CD14-positive monocyte (primary cell): ENCODE measurements at regions not wholly inside any gene's neighbourhood (a gene's known extent, or its start where the extent isn't known, plus 50 kb on each side); places are given as distances from the start of the nearest gene placed in this dataset.

Source experiments
- DNase-seq, 3 donors: peaks; one replicate each; pipeline ENCODE4 v3.0.0-alpha.2; 2011 to 2022
- H2AFZ ChIP-seq: 2 replicates; pipeline ENCODE4 v1.6.0; 2012; ENCODE audit warnings: mild to moderate bottlenecking, low read depth, low read length, inconsistent platforms; ENCODE audit not compliant: insufficient read depth, poor library complexity, severe bottlenecking
- H3K27ac ChIP-seq, 2 donors: 1 replicate in 1 of 2; 2 replicates in 1 of 2; pipeline ENCODE4 v1.5.1; 2012 to 2013; ENCODE audit warnings: low read length in 2 of 2, control low read depth in 1 of 2, inconsistent platforms in 1 of 2, low read depth in 1 of 2, mild to moderate bottlenecking in 1 of 2
- H3K27me3 ChIP-seq, 2 donors: one replicate each; pipeline versions ENCODE4 v1.6.0 to v1.6.1; 2011 to 2013; ENCODE audit warnings: low read length in 2 of 2; ENCODE audit not compliant: control insufficient read depth in 2 of 2, insufficient read depth in 2 of 2
- H3K36me3 ChIP-seq, 2 donors: replicated peaks in 1 of 2; 1 replicate in 1 of 2; 2 replicates in 1 of 2; pipeline versions ENCODE4 v1.5.1 to v1.6.1; 2012 to 2013; ENCODE audit warnings: low read length in 2 of 2, control low read depth in 1 of 2, inconsistent platforms in 1 of 2, mild to moderate bottlenecking in 1 of 2; ENCODE audit not compliant: insufficient read depth in 2 of 2, control insufficient read depth in 1 of 2
- H3K4me1 ChIP-seq, 2 donors: 1 replicate in 1 of 2; 2 replicates in 1 of 2; pipeline versions ENCODE4 v1.5.1 to v1.6.1; 2012 to 2013; ENCODE audit warnings: low read length in 2 of 2, control low read depth in 1 of 2, inconsistent platforms in 1 of 2, mild to moderate bottlenecking in 1 of 2, moderate library complexity in 1 of 2; ENCODE audit not compliant: insufficient read depth in 2 of 2, control insufficient read depth in 1 of 2
- H3K4me2 ChIP-seq: replicated peaks from 2 replicates; pipeline ENCODE3; 2012; ENCODE audit warnings: low read length, moderate library complexity, mild to moderate bottlenecking; ENCODE audit not compliant: poor library complexity, severe bottlenecking; ENCODE audit errors: extremely low read depth
- H3K4me3 ChIP-seq, 3 experiments: fragments of 200-600 bp in 1 of 3; sonication (generic) in 1 of 3; replicated peaks in 1 of 3; 1 replicate in 2 of 3; 2 replicates in 1 of 3; pipeline ENCODE4 v1.5.1; 2011 to 2013; ENCODE audit warnings: low read length in 3 of 3, mild to moderate bottlenecking in 3 of 3, control low read depth in 2 of 3, low read depth in 2 of 3, inconsistent platforms in 1 of 3, moderate library complexity in 1 of 3
- H3K79me2 ChIP-seq: 2 replicates; pipeline ENCODE4 v1.6.0; 2012; ENCODE audit warnings: mild to moderate bottlenecking, control low read depth, inconsistent platforms, low read length, moderate library complexity; ENCODE audit not compliant: insufficient read depth
- H3K9ac ChIP-seq: 2 replicates; pipeline ENCODE4 v1.6.0; 2017; ENCODE audit warnings: low read length, mild to moderate bottlenecking; ENCODE audit not compliant: insufficient read depth, poor library complexity, severe bottlenecking
- H3K9me3 ChIP-seq, 2 donors: replicated peaks in 1 of 2; 1 replicate in 1 of 2; 2 replicates in 1 of 2; pipeline versions ENCODE4 v1.5.1 to v1.6.1; 2012 to 2013; ENCODE audit warnings: low read length in 2 of 2, control low read depth in 1 of 2; ENCODE audit not compliant: control insufficient read depth in 1 of 2, insufficient read depth in 1 of 2
- H4K20me1 ChIP-seq: 2 replicates; pipeline ENCODE4 v1.6.0; 2012; ENCODE audit warnings: mild to moderate bottlenecking, low read length, control low read depth, moderate library complexity; ENCODE audit not compliant: insufficient read depth
- H3K27ac Mint-ChIP-seq, 7 donors: one replicate each; pipeline ENCODE4 v1.8.0; 2020; ENCODE audit warnings: mild to moderate bottlenecking in 7 of 7, mixed read lengths in 7 of 7, moderate library complexity in 6 of 7, inconsistent platforms in 2 of 7
- H3K27me3 Mint-ChIP-seq, 3 donors: one replicate each; pipeline ENCODE4 v1.8.0; 2021 to 2022; ENCODE audit warnings: low read depth in 3 of 3, mild to moderate bottlenecking in 3 of 3, mixed read lengths in 3 of 3, moderate library complexity in 3 of 3, inconsistent platforms in 1 of 3
- H3K36me3 Mint-ChIP-seq, 2 donors: one replicate each; pipeline ENCODE4 v1.8.0; 2020; ENCODE audit warnings: mixed read lengths in 2 of 2, inconsistent platforms in 1 of 2, mild to moderate bottlenecking in 1 of 2
- H3K4me1 Mint-ChIP-seq: one replicate; pipeline ENCODE4 v1.8.0; 2020; ENCODE audit warnings: mild to moderate bottlenecking, mixed read lengths
- H3K4me3 Mint-ChIP-seq, 2 donors: one replicate each; pipeline ENCODE4 v1.8.0; 2020; ENCODE audit warnings: mild to moderate bottlenecking in 2 of 2, mixed read lengths in 2 of 2, moderate library complexity in 1 of 2
- H3K9me3 Mint-ChIP-seq, 7 donors: one replicate each; pipeline ENCODE4 v1.8.0; 2020 to 2022; ENCODE audit warnings: mixed read lengths in 7 of 7, mild to moderate bottlenecking in 6 of 7, moderate library complexity in 6 of 7, inconsistent platforms in 2 of 7
- CTCF ChIP-seq: fragments of 200-600 bp; IDR thresholded peaks from one replicate; pipeline ENCODE4 v1.8.0; 2022; ENCODE audit warnings: antibody characterized with exemption, mild to moderate bottlenecking
- WGBS: methylation state at CpG from one replicate; pipeline ENCODE4 v1.1.5; 2013; ENCODE audit warnings: missing lambda C conversion rate; ENCODE audit not compliant: insufficient coverage; 5-methylcytosine and 5-hydroxymethylcytosine counted together
- intact Hi-C, 2 donors: fragments of 100-400 bp; cut with micrococcal nuclease; formaldehyde crosslinking; loops; one replicate each; pipeline versions ENCODE4 v1.15.0 to v1.15.1; 2023

GRCh38 chr11:79949574-79949973 is 508.7 kb upstream of the TENM4 start:
- DNase-seq, result no peak
- H3K27me3 ChIP-seq, result no peaks in the 10 kb centered on the region
- H4K20me1 ChIP-seq, result no peaks in the 10 kb centered on the region
- no peak overlapping the region for H3K27ac ChIP-seq
- no peaks in the 10 kb centered on the region for H3K36me3 Mint-ChIP-seq
- no peaks in the 10 kb centered on the region for H3K4me1 ChIP-seq
- H3K9me3 Mint-ChIP-seq, result peaks cover 0 to 2% (median 0%) of the 10 kb centered on the region in 7 donors
- TF ChIP-seq CTCF, result no peak
- H3K9me3 ChIP-seq, result no peaks in the 10 kb centered on the region
- H2AFZ ChIP-seq, result no peak overlapping the region
- WGBS, result no CpG with 5 or more reads among the region's 2 CpGs
- H3K36me3 ChIP-seq, result no peaks in the 10 kb centered on the region
- H3K4me2 ChIP-seq, result no peak overlapping the region
- H3K4me3 Mint-ChIP-seq, result no peak overlapping the region
- no peaks in the 10 kb centered on the region for H3K79me2 ChIP-seq
- H3K27ac Mint-ChIP-seq, result no peak overlapping the region
- intact Hi-C loops, result no loop called here
- H3K4me1 Mint-ChIP-seq, result no peaks in the 10 kb centered on the region
- H3K4me3 ChIP-seq, result no peak overlapping the region
- H3K27me3 Mint-ChIP-seq, result no peaks in the 10 kb centered on the region
- H3K9ac ChIP-seq, result no peak overlapping the region

GRCh38 chr11:79942646-79943045 is 501.8 kb upstream of the TENM4 start:
- Histone ChIP-seq H3K9ac (no peak overlapping the region), H3K4me1 (no peaks in the 10 kb centered on the region), H2AFZ (no peak overlapping the region), H3K4me3 (no peak overlapping the region), H4K20me1 (no peaks in the 10 kb centered on the region), H3K79me2 (no peaks in the 10 kb centered on the region), H3K9me3 (no peaks in the 10 kb centered on the region), H3K27me3 (no peaks in the 10 kb centered on the region), H3K36me3 (no peaks in the 10 kb centered on the region), H3K4me2 (no peak overlapping the region), H3K27ac (no peak overlapping the region)
- no peaks in the 10 kb centered on the region for H3K4me1 Mint-ChIP-seq
- WGBS, result no CpG with 5 or more reads among the region's 2 CpGs
- TF ChIP-seq CTCF, result no peak
- H3K4me3 Mint-ChIP-seq, result no peak overlapping the region
- H3K27me3 Mint-ChIP-seq, result no peaks in the 10 kb centered on the region
- peaks cover 0 to 5% (median 0%) of the 10 kb centered on the region in 7 donors for H3K9me3 Mint-ChIP-seq
- no peak for DNase-seq
- intact Hi-C loops, result no loop called here
- no peaks in the 10 kb centered on the region for H3K36me3 Mint-ChIP-seq
- H3K27ac Mint-ChIP-seq, result no peak overlapping the region
